Activated B cell treated with CpG ODN at 0.5 μM for 24 hours (primary cell): ENCODE measurements at regions not wholly inside any gene's neighbourhood (a gene's known extent, or its start where the extent isn't known, plus 50 kb on each side); places are given as distances from the start of the nearest gene placed in this dataset.

ENCODE experiments used
- ATAC-seq: fragments of 200-7000 bp; cut with Tn5 transposase; one replicate; pipeline ENCODE4 v1.10.0; 2021; ENCODE audit warnings: low read depth, mild to moderate bottlenecking, moderate library complexity
- CTCF ChIA-PET: fragments of 350-600 bp; sonication (Branson Sonifier 250); formaldehyde crosslinking; loops from one replicate; lab custom pipeline; 2021; ENCODE audit warnings: antibody characterized with exemption; lab: Charles Lee
- POLR2A ChIA-PET: fragments of 350-600 bp; sonication (Branson Sonifier 250); formaldehyde crosslinking; loops from one replicate; lab custom pipeline; 2021; ENCODE audit warnings: antibody characterized with exemption; lab: Charles Lee
- DNase-seq: peaks from one replicate; pipeline ENCODE4 v3.0.0; 2022
- H3K27ac Mint-ChIP-seq: one replicate; pipeline ENCODE4 v1.8.0; 2020; ENCODE audit warnings: mixed read lengths
- H3K27me3 Mint-ChIP-seq: one replicate; pipeline ENCODE4 v1.8.0; 2021; ENCODE audit warnings: mixed read lengths
- H3K36me3 Mint-ChIP-seq: one replicate; pipeline ENCODE4 v1.8.0; 2021; ENCODE audit warnings: low read depth, mixed read lengths
- H3K4me1 Mint-ChIP-seq: one replicate; pipeline ENCODE4 v1.8.0; 2021; ENCODE audit warnings: mixed read lengths
- H3K4me3 Mint-ChIP-seq: one replicate; pipeline ENCODE4 v1.8.0; 2020; ENCODE audit warnings: mild to moderate bottlenecking, mixed read lengths
- H3K9me3 Mint-ChIP-seq: one replicate; pipeline ENCODE4 v1.8.0; 2020; ENCODE audit warnings: mixed read lengths
- intact Hi-C: fragments of 100-400 bp; cut with micrococcal nuclease; formaldehyde crosslinking; loops from one replicate; pipeline ENCODE4 v1.15.1; 2024
- TF ChIP-seq, protein P1 (sequence below): fragments of 200-600 bp; IDR thresholded peaks from one replicate; pipeline ENCODE4 v1.8.0; 2022; ENCODE audit warnings: antibody characterized with exemption, mild to moderate bottlenecking

DNA sequence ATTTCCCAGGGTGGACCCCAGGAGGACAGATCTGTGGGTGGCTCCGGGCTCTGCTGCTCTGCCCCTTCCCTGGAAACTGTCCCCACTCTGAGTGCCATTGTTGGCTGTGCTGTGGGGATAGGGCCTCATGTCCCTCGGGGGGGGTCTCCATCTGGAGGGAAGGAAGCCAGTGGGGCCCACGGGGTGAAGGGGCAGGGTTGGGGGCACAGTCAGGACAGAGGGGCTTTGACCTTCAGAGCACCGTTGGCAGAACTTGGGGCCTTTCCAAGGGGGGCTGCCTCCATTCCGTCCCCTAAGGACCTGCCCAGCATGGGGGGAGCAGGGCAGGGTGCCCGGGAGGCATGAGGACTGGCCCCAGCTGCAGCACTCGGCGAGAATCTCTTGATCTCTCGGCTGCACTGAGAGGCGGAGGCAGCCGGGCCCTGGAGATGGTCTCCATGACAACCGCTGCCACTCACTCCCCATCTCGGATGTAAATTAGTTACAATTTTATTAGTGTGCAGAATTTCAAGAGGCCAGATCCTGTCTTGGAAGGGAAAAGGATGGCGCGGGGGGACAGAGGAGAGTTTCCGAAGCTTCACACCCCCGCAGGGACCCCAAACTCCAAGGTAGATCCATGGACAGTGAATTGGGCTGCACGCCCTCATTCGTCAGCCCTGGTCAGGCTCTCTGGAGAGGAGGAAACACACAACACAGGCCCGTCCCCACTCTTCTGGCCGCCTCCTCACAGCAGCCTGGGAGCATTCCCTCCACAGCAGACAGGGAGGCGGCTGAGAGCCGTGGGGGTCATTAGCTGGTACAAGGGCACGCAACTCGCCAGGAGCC lies 216.2 kb upstream of the IER5L start:
- H3K36me3 Mint-ChIP-seq, result no peaks in the 10 kb centered on the region
- intact Hi-C loops, result no loop called here
- ATAC-seq (no peak), DNase-seq (no peak)
- no peaks in the 10 kb centered on the region for H3K27me3 Mint-ChIP-seq
- ChIA-PET POLR2A (no interaction called here), CTCF (no interaction called here)
- H3K4me3 Mint-ChIP-seq, result no peak overlapping the region
- no peaks in the 10 kb centered on the region for H3K4me1 Mint-ChIP-seq
- TF ChIP-seq, protein P1, sequence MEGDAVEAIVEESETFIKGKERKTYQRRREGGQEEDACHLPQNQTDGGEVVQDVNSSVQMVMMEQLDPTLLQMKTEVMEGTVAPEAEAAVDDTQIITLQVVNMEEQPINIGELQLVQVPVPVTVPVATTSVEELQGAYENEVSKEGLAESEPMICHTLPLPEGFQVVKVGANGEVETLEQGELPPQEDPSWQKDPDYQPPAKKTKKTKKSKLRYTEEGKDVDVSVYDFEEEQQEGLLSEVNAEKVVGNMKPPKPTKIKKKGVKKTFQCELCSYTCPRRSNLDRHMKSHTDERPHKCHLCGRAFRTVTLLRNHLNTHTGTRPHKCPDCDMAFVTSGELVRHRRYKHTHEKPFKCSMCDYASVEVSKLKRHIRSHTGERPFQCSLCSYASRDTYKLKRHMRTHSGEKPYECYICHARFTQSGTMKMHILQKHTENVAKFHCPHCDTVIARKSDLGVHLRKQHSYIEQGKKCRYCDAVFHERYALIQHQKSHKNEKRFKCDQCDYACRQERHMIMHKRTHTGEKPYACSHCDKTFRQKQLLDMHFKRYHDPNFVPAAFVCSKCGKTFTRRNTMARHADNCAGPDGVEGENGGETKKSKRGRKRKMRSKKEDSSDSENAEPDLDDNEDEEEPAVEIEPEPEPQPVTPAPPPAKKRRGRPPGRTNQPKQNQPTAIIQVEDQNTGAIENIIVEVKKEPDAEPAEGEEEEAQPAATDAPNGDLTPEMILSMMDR, result no peak
- H3K27ac Mint-ChIP-seq, result no peak overlapping the region
- H3K9me3 Mint-ChIP-seq, result no peaks in the 10 kb centered on the region

DNA sequence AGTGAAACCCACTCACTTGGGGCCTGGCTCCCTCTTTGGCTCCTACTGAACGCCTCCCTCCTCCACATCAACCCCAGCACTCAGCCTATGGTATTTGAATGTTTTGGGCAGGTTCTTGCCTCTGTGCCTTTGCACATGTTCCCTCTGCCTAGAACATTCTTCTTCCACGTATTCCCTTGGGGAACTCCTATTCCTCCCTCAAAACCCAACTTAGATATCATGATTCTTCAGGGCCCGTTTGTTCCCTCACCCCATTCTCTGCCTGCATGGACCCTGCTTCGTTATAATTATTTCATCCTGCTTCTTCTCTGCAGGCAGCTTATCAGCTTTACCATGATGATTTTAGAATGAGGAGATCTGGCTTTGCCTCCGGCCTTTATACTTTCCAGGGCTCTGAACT lies 215.0 kb upstream of the IER5L start:
- Mint-ChIP-seq H3K4me3 (no peak overlapping the region), H3K36me3 (no peaks in the 10 kb centered on the region), H3K9me3 (no peaks in the 10 kb centered on the region), H3K4me1 (no peaks in the 10 kb centered on the region), H3K27ac (no peak overlapping the region), H3K27me3 (no peaks in the 10 kb centered on the region)
- ATAC-seq (no peak), DNase-seq (no peak)
- ChIA-PET POLR2A (no interaction called here), CTCF (no interaction called here)
- intact Hi-C loops, result no loop called here
- TF ChIP-seq, protein P1, result no peak

DNA sequence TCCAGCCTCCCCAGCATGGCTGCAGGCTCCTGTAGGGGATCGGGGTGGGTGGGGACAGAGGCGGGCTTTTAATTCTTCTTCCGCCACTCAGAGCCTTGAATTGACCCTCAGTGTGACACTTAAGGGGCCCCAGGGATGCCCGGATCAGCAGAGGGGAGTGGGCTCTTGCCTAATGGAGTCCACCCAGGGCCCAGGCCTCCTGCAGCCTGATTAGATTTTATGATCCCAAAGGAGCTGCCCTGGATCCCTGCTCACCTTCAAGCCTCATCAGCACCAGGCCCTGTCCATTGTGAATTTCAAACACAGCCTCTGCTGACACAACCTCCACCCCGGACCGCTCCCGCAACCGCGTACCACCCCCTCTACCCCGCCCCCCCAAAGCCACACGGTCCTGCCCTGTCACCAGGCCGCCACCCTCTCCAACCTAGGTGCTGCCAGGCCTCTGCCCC lies 214.1 kb upstream of the IER5L start:
- CTCF ChIA-PET, result no interaction called here

DNA sequence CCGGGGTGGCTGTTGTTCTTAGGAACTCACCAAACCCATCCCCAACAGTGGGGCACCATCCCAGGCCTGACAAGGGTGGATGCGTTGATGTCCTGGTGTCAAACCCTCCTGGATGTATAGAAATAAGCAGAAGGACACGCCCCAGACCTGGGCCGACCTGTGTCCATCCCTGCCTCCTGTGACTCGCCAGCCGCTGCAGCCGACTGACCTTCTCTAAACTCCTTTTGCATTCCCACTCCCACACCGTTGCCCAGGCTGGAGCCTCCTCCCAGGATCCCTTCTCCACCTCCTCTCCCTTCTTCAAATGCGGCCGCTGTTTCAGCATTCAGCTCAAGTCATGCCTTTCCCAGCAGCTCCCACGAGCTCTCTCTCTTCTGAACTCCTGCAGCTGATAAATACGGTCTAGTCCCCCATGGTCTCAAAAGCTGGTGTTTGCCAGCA lies 213.2 kb upstream of the IER5L start:
- POLR2A ChIA-PET, result no interaction called here
- Mint-ChIP-seq H3K27ac (no peak overlapping the region), H3K4me1 (no peaks in the 10 kb centered on the region), H3K4me3 (no peak overlapping the region), H3K36me3 (no peaks in the 10 kb centered on the region), H3K9me3 (no peaks in the 10 kb centered on the region), H3K27me3 (no peaks in the 10 kb centered on the region)
- TF ChIP-seq, protein P1, result no peak
- DNase-seq (no peak), ATAC-seq (no peak)
- intact Hi-C loops, result no loop called here
- CTCF ChIA-PET, result no interaction called here

More for the DNA sequence above, 214.1 kb upstream of the IER5L start:
- no peaks in the 10 kb centered on the region for H3K36me3 Mint-ChIP-seq
- TF ChIP-seq, protein P1, result no peak
- H3K27me3 Mint-ChIP-seq, result no peaks in the 10 kb centered on the region
- no peaks in the 10 kb centered on the region for H3K4me1 Mint-ChIP-seq
- no peak overlapping the region for H3K27ac Mint-ChIP-seq
- no peaks in the 10 kb centered on the region for H3K9me3 Mint-ChIP-seq
- ATAC-seq (no peak), DNase-seq (no peak)
- intact Hi-C loops, result no loop called here
- H3K4me3 Mint-ChIP-seq, result no peak overlapping the region
- POLR2A ChIA-PET, result no interaction called here

DNA sequence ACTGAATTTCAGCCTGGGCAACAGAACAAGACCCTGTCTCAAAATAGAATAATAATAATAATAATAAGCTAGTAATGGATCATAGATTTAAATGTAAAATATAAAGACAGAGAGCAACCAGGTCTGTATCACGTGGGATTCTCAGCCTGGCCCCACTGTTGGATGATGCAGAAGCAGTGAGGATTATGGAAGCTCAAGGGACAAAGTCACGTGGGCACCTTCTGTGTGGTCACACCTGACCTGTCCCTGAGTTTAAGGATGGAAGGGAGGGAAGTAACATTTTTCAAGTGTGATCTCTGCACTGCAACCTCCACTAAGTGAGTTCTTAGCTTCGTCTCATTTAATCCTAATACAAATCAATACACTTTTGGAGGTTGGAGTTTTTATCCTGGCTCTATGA lies 212.5 kb upstream of the IER5L start:
- no peak overlapping the region for H3K27ac Mint-ChIP-seq
- ChIA-PET POLR2A (no interaction called here), CTCF (no interaction called here)
- no peak overlapping the region for H3K4me3 Mint-ChIP-seq
- H3K27me3 Mint-ChIP-seq, result no peaks in the 10 kb centered on the region
- no peak for ATAC-seq
- peaks cover 5% of the 10 kb centered on the region for H3K4me1 Mint-ChIP-seq
- TF ChIP-seq, protein P1, result no peak
- no peaks in the 10 kb centered on the region for H3K9me3 Mint-ChIP-seq
- no peak for DNase-seq
- intact Hi-C loops, result no loop called here
- no peaks in the 10 kb centered on the region for H3K36me3 Mint-ChIP-seq
